Sigmoid colon (tissue), 6 donors: ENCODE measurements at regions not wholly inside any gene's neighbourhood (a gene's known extent, or its start where the extent isn't known, plus 50 kb on each side); places are given as distances from the start of the nearest gene placed in this dataset.

ENCODE experiments used
- DNase-seq: peaks from one replicate; pipeline ENCODE4 v3.0.0-alpha.2; 2019
- H3K27ac ChIP-seq, 4 donors: fragments of 200-600 bp; sonication (generic); one replicate each; pipeline ENCODE4 v1.5.1; 2016 to 2019; ENCODE audit warnings: mild to moderate bottlenecking in 1 of 4
- H3K27me3 ChIP-seq, 3 donors: fragments of 200-600 bp; sonication (generic); one replicate each; pipeline ENCODE4 v1.5.1; 2019; ENCODE audit warnings: mild to moderate bottlenecking in 1 of 3
- H3K36me3 ChIP-seq, 4 donors: fragments of 200-600 bp; sonication (generic); one replicate each; pipeline ENCODE4 v1.5.1; 2016 to 2019
- H3K4me1 ChIP-seq, 4 donors: fragments of 200-600 bp; sonication (generic); one replicate each; pipeline ENCODE4 v1.5.1; 2017 to 2019
- H3K4me3 ChIP-seq, 4 donors: fragments of 200-600 bp; sonication (generic); one replicate each; pipeline ENCODE4 v1.5.1; 2017 to 2019; ENCODE audit warnings: mild to moderate bottlenecking in 2 of 4, moderate library complexity in 1 of 4
- H3K9me3 ChIP-seq, 4 donors: fragments of 200-600 bp in 3 of 4; sonication (generic) in 3 of 4; one replicate each; pipeline versions ENCODE4 v1.5.1 to v1.6.1; 2013 to 2019
- EP300 ChIP-seq, 4 donors: sonication (generic); formaldehyde crosslinking; IDR thresholded peaks; one replicate each; pipeline ENCODE4 v1.6.1; 2017; ENCODE audit warnings: antibody characterized with exemption in 4 of 4
- POLR2A ChIP-seq, 2 donors: fragments of 450-650 bp; IDR thresholded peaks; one replicate each; pipeline ENCODE4 v1.6.1; 2016; ENCODE audit warnings: antibody characterized with exemption in 2 of 2, mild to moderate bottlenecking in 2 of 2, moderate library complexity in 2 of 2
- POLR2AphosphoS5 ChIP-seq, 4 donors: sonication (generic); formaldehyde crosslinking; IDR thresholded peaks; one replicate each; pipeline ENCODE4 v1.6.1; 2017; ENCODE audit warnings: antibody characterized with exemption in 4 of 4
- WGBS, 2 donors: extraction: QIAGEN DNeasy Blood & Tissue Kit; methylation state at CpG; one replicate each; pipeline ENCODE4 v1.1.7; 2013; 5-methylcytosine and 5-hydroxymethylcytosine counted together
- intact Hi-C: fragments of 100-400 bp; cut with DNase I; formaldehyde crosslinking; loops from one replicate; pipeline ENCODE4 v1.15.1; 2023
- TF ChIP-seq, protein P1 (sequence below), 4 experiments: fragments of 450-650 bp in 3 of 4; fragments of 200-600 bp in 1 of 4; IDR thresholded peaks; one replicate each; pipeline ENCODE4 v1.5.1; 2016 to 2019; ENCODE audit warnings: antibody characterized with exemption in 4 of 4, mild to moderate bottlenecking in 3 of 4, moderate library complexity in 2 of 4
- donor health status: healthy with polysubstance abuse.
- donor health status: healthy.

- Histone ChIP-seq H3K36me3 (no peaks in the 10 kb centered on the region), H3K4me3 (no peak overlapping the region), H3K4me1 (no peaks in the 10 kb centered on the region), H3K27me3 (no peaks in the 10 kb centered on the region), H3K9me3 (no peaks in the 10 kb centered on the region), H3K27ac (no peak overlapping the region)
- intact Hi-C loops: no loop called here
- TF ChIP-seq POLR2AphosphoS5 (IDR thresholded peaks at IDR 0.05) (no peak), POLR2A (IDR thresholded peaks at IDR 0.05) (no peak), EP300 (IDR thresholded peaks at IDR 0.05) (no peak)
- TF ChIP-seq, protein P1, sequence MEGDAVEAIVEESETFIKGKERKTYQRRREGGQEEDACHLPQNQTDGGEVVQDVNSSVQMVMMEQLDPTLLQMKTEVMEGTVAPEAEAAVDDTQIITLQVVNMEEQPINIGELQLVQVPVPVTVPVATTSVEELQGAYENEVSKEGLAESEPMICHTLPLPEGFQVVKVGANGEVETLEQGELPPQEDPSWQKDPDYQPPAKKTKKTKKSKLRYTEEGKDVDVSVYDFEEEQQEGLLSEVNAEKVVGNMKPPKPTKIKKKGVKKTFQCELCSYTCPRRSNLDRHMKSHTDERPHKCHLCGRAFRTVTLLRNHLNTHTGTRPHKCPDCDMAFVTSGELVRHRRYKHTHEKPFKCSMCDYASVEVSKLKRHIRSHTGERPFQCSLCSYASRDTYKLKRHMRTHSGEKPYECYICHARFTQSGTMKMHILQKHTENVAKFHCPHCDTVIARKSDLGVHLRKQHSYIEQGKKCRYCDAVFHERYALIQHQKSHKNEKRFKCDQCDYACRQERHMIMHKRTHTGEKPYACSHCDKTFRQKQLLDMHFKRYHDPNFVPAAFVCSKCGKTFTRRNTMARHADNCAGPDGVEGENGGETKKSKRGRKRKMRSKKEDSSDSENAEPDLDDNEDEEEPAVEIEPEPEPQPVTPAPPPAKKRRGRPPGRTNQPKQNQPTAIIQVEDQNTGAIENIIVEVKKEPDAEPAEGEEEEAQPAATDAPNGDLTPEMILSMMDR (IDR thresholded peaks at IDR 0.05): no peak
- 66 to 80% methylated on average over 2 of the region's 2 CpGs for WGBS, 2 donors
- DNase-seq: no peak
Measured at GRCh38 chr14:55910601-55911243, 207.5 kb upstream of the PELI2 start.

DNA sequence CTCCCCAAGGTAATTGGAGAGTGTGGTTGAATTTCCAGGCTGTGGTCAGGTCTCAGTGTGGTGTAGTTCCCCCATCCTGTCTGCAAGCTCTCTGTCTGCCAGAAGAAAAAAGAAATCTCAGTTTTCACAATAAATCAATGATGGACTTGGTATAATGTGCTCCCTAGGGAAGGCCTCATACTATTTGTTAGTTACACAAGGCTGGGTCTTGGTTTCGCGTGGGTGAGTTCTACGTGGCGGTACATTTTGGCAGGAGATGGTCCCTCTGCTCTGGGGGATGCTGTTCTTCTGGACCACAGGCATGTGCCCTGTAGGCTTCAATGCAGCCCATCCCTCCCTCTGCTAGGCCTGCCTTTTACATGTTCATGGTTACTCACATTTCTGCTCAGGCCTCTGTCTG is 206.4 kb upstream of the PELI2 start:
- Histone ChIP-seq H3K9me3 (no peaks in the 10 kb centered on the region), H3K4me3 (no peak overlapping the region), H3K27ac (no peak overlapping the region), H3K36me3 (no peaks in the 10 kb centered on the region), H3K27me3 (no peaks in the 10 kb centered on the region), H3K4me1 (no peaks in the 10 kb centered on the region)
- no peak for DNase-seq
- 93 to 98% methylated on average over 4 of the region's 4 CpGs for WGBS, 2 donors
- TF ChIP-seq POLR2A (IDR thresholded peaks at IDR 0.05) (no peak), EP300 (IDR thresholded peaks at IDR 0.05) (no peak), POLR2AphosphoS5 (IDR thresholded peaks at IDR 0.05) (no peak)
- TF ChIP-seq, protein P1 (IDR thresholded peaks at IDR 0.05): no peak
- intact Hi-C loops: no loop called here

GRCh38 chr14:55912344-55912743 is 205.9 kb upstream of the PELI2 start:
- intact Hi-C loops: no loop called here
- Histone ChIP-seq H3K9me3 (no peaks in the 10 kb centered on the region), H3K4me1 (no peaks in the 10 kb centered on the region), H3K4me3 (no peak overlapping the region), H3K27ac (no peak overlapping the region), H3K36me3 (no peaks in the 10 kb centered on the region), H3K27me3 (no peaks in the 10 kb centered on the region)
- TF ChIP-seq, protein P1 (IDR thresholded peaks at IDR 0.05): no peak
- 89 to 90% methylated on average over 5 of the region's 5 CpGs for WGBS, 2 donors
- DNase-seq: no peak

GRCh38 chr14:55913324-55914025 is 204.7 kb upstream of the PELI2 start:
- Histone ChIP-seq H3K27me3 (no peaks in the 10 kb centered on the region), H3K4me3 (no peak overlapping the region), H3K27ac (no peak overlapping the region), H3K36me3 (no peaks in the 10 kb centered on the region), H3K4me1 (no peaks in the 10 kb centered on the region), H3K9me3 (no peaks in the 10 kb centered on the region)
- TF ChIP-seq, protein P1 (IDR thresholded peaks at IDR 0.05): no peak
- TF ChIP-seq POLR2AphosphoS5 (IDR thresholded peaks at IDR 0.05): peak in 2 of 4 donors; percentile 13 to 34
- no peak for TF ChIP-seq EP300 (IDR thresholded peaks at IDR 0.05)
- TF ChIP-seq POLR2A (IDR thresholded peaks at IDR 0.05): no peak
- intact Hi-C loops: no loop called here
- WGBS, 2 donors: 67 to 80% methylated on average over 8 of the region's 8 CpGs
- no peak for DNase-seq

- no peak overlapping the region for H3K27ac ChIP-seq
Measured at GRCh38 chr14:55914771-55915170, 203.4 kb upstream of the PELI2 start.

More at GRCh38 chr14:55914771-55915170, 203.4 kb upstream of the PELI2 start:
- no peak overlapping the region for H3K4me3 ChIP-seq
- intact Hi-C loops: no loop called here
- no peaks in the 10 kb centered on the region for H3K36me3 ChIP-seq
- DNase-seq: no peak
- no peaks in the 10 kb centered on the region for H3K27me3 ChIP-seq
- no peaks in the 10 kb centered on the region for H3K4me1 ChIP-seq
- TF ChIP-seq POLR2A (IDR thresholded peaks at IDR 0.05): no peak
- TF ChIP-seq, protein P1 (IDR thresholded peaks at IDR 0.05): no peak
- no peak for TF ChIP-seq POLR2AphosphoS5 (IDR thresholded peaks at IDR 0.05)
- no peak for TF ChIP-seq EP300 (IDR thresholded peaks at IDR 0.05)
- H3K9me3 ChIP-seq: no peaks in the 10 kb centered on the region
